Caco-2 (cell line): ENCODE measurements at regions not wholly inside any gene's neighbourhood (a gene's known extent, or its start where the extent isn't known, plus 50 kb on each side); places are given as distances from the start of the nearest gene placed in this dataset.

Source experiments
- BruUV-seq: library from RNA; stranded (reverse); fragments of 400-500 nt; replicated peaks from 2 replicates; lab custom pipeline; 2021; lab: Mats Ljungman, UMichigan
- CTCF ChIA-PET: fragments of 300-600 bp; sonication (Branson Sonifier 250); formaldehyde crosslinking; loops from one replicate; lab custom pipeline; 2022; ENCODE audit warnings: antibody characterized with exemption; lab: Charles Lee
- POLR2A ChIA-PET: fragments of 300-600 bp; sonication (Branson Sonifier 250); formaldehyde crosslinking; loops from one replicate; lab custom pipeline; 2022; ENCODE audit warnings: antibody characterized with exemption; lab: Charles Lee
- DNase-seq, 2 experiments: peaks; one replicate each; pipeline versions ENCODE4 v3.0.0 to v3.0.0-alpha.2; 2020 to 2022
- H3K27me3 ChIP-seq: replicated peaks from 2 replicates; pipeline ENCODE4 v1.6.0; 2011; ENCODE audit warnings: low read length; ENCODE audit not compliant: control insufficient read depth, insufficient read depth
- H3K36me3 ChIP-seq: 2 replicates; pipeline ENCODE4 v1.5.1; 2011; ENCODE audit warnings: low read length; ENCODE audit not compliant: control insufficient read depth, insufficient read depth
- H3K4me1 ChIP-seq: fragments of 250-450 bp; sonication (Bioruptor Pico); 2 replicates; pipeline ENCODE4 v1.5.1; 2020; ENCODE audit warnings: mild to moderate bottlenecking
- H3K4me3 ChIP-seq: 2 replicates; pipeline ENCODE4 v1.5.1; 2011; ENCODE audit warnings: low read depth, mild to moderate bottlenecking, control low read depth, low read length
- H3K9me3 ChIP-seq: fragments of 250-450 bp; sonication (Bioruptor Pico); 2 replicates; pipeline ENCODE4 v1.5.1; 2020; ENCODE audit warnings: mild to moderate bottlenecking, moderate library complexity
- H3K27ac Mint-ChIP-seq: one replicate; pipeline ENCODE4 v1.8.0; 2022; ENCODE audit warnings: mixed read lengths; ENCODE audit not compliant: unreplicated experiment
- H3K27me3 Mint-ChIP-seq: one replicate; pipeline ENCODE4 v1.8.0; 2022; ENCODE audit warnings: mixed read lengths; ENCODE audit not compliant: insufficient read depth, unreplicated experiment
- H3K36me3 Mint-ChIP-seq: one replicate; pipeline ENCODE4 v1.8.0; 2022; ENCODE audit warnings: mild to moderate bottlenecking, mixed read lengths; ENCODE audit not compliant: insufficient read depth, unreplicated experiment
- H3K4me1 Mint-ChIP-seq: one replicate; pipeline ENCODE4 v1.8.0; 2022; ENCODE audit warnings: low read depth, mixed read lengths; ENCODE audit not compliant: unreplicated experiment
- H3K4me3 Mint-ChIP-seq: one replicate; pipeline ENCODE4 v1.8.0; 2022; ENCODE audit warnings: mild to moderate bottlenecking, moderate library complexity, mixed read lengths; ENCODE audit not compliant: unreplicated experiment
- H3K9me3 Mint-ChIP-seq: one replicate; pipeline ENCODE4 v1.8.0; 2022; ENCODE audit warnings: mixed read lengths; ENCODE audit not compliant: unreplicated experiment
- intact Hi-C: fragments of 100-400 bp; cut with micrococcal nuclease; formaldehyde crosslinking; loops from one replicate; pipeline ENCODE4 v1.10.0; 2022; ENCODE audit not compliant: unreplicated experiment
- TF ChIP-seq, protein P1 (sequence below), 2 experiments: fragments of 200-600 bp in 1 of 2; IDR thresholded peaks; 1 replicate in 1 of 2; 2 replicates in 1 of 2; pipeline versions ENCODE4 v1.5.1 to v1.8.0; 2011 to 2022; ENCODE audit warnings: antibody characterized with exemption in 1 of 2, control low read depth in 1 of 2, inconsistent platforms in 1 of 2, low read depth in 1 of 2, low read length in 1 of 2, mild to moderate bottlenecking in 1 of 2, moderate library complexity in 1 of 2; ENCODE audit not compliant: insufficient read depth in 1 of 2, severe bottlenecking in 1 of 2, unreplicated experiment in 1 of 2

DNA sequence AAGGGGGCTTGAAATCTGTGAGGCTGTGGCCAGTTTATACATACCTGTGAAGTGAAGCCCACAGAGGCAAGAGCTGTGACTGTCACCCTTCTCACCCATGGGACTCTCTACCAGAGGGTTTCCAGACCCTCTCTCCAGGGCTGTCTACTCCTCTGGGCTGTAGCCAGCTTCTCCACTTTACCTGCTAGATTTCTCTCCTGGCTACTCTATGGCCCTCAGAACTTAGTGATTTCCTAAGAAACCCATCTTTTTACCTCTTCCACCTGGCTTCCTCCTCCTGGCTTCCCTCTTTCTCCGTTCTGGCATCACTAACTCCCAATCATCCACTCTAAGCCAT, 78.0 kb downstream of the SEC61B start:
- TF ChIP-seq, protein P1, sequence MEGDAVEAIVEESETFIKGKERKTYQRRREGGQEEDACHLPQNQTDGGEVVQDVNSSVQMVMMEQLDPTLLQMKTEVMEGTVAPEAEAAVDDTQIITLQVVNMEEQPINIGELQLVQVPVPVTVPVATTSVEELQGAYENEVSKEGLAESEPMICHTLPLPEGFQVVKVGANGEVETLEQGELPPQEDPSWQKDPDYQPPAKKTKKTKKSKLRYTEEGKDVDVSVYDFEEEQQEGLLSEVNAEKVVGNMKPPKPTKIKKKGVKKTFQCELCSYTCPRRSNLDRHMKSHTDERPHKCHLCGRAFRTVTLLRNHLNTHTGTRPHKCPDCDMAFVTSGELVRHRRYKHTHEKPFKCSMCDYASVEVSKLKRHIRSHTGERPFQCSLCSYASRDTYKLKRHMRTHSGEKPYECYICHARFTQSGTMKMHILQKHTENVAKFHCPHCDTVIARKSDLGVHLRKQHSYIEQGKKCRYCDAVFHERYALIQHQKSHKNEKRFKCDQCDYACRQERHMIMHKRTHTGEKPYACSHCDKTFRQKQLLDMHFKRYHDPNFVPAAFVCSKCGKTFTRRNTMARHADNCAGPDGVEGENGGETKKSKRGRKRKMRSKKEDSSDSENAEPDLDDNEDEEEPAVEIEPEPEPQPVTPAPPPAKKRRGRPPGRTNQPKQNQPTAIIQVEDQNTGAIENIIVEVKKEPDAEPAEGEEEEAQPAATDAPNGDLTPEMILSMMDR (IDR thresholded peaks at IDR 0.05; ENCODE audit: insufficient read depth in 1 of 2, low read depth in 1 of 2, low read length in 1 of 2, severe bottlenecking in 1 of 2, unreplicated experiment in 1 of 2), result no peak
- Histone ChIP-seq H3K4me3 (no peak overlapping the region), H3K36me3 (no peaks in the 10 kb centered on the region), H3K27me3 (no peaks in the 10 kb centered on the region), H3K4me1 (no peaks in the 10 kb centered on the region), H3K9me3 (no peaks in the 10 kb centered on the region)
- no peak for DNase-seq
- no TSS peak for BruUV-seq
- intact Hi-C loops, result no loop called here
- H3K36me3 Mint-ChIP-seq, result no peaks in the 10 kb centered on the region
- ChIA-PET POLR2A (no interaction called here), CTCF (no interaction called here)
- no peaks in the 10 kb centered on the region for H3K27me3 Mint-ChIP-seq
- H3K27ac Mint-ChIP-seq, result no peak overlapping the region
- H3K9me3 Mint-ChIP-seq, result no peaks in the 10 kb centered on the region
- H3K4me3 Mint-ChIP-seq, result no peak overlapping the region
- no peaks in the 10 kb centered on the region for H3K4me1 Mint-ChIP-seq

DNA sequence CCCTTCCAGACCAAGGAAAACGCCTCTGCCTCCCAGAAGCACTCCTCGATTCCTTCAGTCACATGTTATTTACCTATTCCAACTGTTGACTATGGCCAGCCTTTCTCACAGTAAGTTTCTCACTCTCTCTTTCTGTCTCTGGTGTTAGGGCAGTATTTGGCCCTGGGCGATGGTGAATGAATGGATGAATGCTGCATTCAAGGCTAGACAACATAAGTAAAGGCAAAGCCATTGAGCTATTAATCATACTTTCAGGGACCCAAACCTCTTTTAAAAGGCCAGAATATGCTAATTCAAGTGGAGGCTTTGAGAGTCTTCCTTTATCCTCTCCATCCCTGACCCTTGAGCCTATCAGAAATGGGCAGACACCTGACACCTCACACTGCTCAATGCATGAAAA, 78.5 kb downstream of the SEC61B start:
- TF ChIP-seq, protein P1 (IDR thresholded peaks at IDR 0.05; ENCODE audit: insufficient read depth in 1 of 2, low read depth in 1 of 2, low read length in 1 of 2, severe bottlenecking in 1 of 2, unreplicated experiment in 1 of 2), result no peak
- Mint-ChIP-seq H3K27ac (no peak overlapping the region), H3K4me1 (no peaks in the 10 kb centered on the region), H3K27me3 (peaks cover 3% of the 10 kb centered on the region), H3K36me3 (no peaks in the 10 kb centered on the region), H3K4me3 (no peak overlapping the region), H3K9me3 (no peaks in the 10 kb centered on the region)
- Histone ChIP-seq H3K36me3 (no peaks in the 10 kb centered on the region), H3K4me1 (no peaks in the 10 kb centered on the region), H3K4me3 (no peak overlapping the region), H3K27me3 (no peaks in the 10 kb centered on the region), H3K9me3 (no peaks in the 10 kb centered on the region)
- no TSS peak for BruUV-seq
- intact Hi-C loops, result no loop called here
- no peak for DNase-seq
- POLR2A ChIA-PET, result no interaction called here
- CTCF ChIA-PET, result no interaction called here

DNA sequence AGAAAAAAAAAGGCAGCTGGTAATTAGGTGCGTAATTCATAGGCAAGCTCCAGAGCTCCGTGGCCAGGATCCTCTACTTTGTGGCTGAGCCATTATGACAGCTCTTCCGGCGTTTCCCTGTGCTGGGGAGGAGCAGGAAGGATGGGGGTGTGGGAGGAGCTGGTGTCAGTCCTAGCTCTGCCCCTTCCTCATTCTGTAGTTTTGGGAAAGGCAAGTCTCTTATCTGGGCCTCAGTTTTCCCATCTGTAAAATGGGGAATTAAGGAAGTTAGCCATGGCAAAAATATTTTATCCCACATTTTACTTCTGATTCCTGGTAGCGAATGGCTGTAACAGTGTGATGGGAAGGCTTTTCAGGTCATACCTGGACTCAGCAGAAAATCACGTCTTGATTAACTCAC, 81.1 kb downstream of the SEC61B start:
- BruUV-seq, result no TSS peak
- POLR2A ChIA-PET, result no interaction called here
- H3K27ac Mint-ChIP-seq, result no peak overlapping the region
- H3K4me1 Mint-ChIP-seq, result no peaks in the 10 kb centered on the region
- Histone ChIP-seq H3K9me3 (no peaks in the 10 kb centered on the region), H3K4me3 (no peak overlapping the region), H3K4me1 (peaks cover 7% of the 10 kb centered on the region; the same call in 1 of the 2 replicates), H3K36me3 (no peaks in the 10 kb centered on the region), H3K27me3 (no peaks in the 10 kb centered on the region)
- DNase-seq, result no peak
- CTCF ChIA-PET, result no interaction called here
- H3K9me3 Mint-ChIP-seq, result no peaks in the 10 kb centered on the region
- intact Hi-C loops, result no loop called here
- no peak overlapping the region for H3K4me3 Mint-ChIP-seq
- H3K27me3 Mint-ChIP-seq, result peaks cover 3% of the 10 kb centered on the region
- no peaks in the 10 kb centered on the region for H3K36me3 Mint-ChIP-seq
- TF ChIP-seq, protein P1 (IDR thresholded peaks at IDR 0.05; ENCODE audit: insufficient read depth in 1 of 2, low read depth in 1 of 2, low read length in 1 of 2, severe bottlenecking in 1 of 2, unreplicated experiment in 1 of 2), result no peak
